HUES6 (cell line): ENCODE measurements at regions not wholly inside any gene's neighbourhood (a gene's known extent, or its start where the extent isn't known, plus 50 kb on each side); places are given as distances from the start of the nearest gene placed in this dataset.

Experiments used
- H3K27ac ChIP-seq: 2 replicates; pipeline ENCODE4 v1.7.0; 2013; ENCODE audit warnings: low read depth, mild to moderate bottlenecking, low read length, inconsistent platforms
- H3K27me3 ChIP-seq: 2 replicates; pipeline ENCODE4 v1.6.1; 2013; ENCODE audit warnings: low read length; ENCODE audit not compliant: control insufficient read depth, insufficient read depth
- H3K36me3 ChIP-seq: 2 replicates; pipeline ENCODE4 v1.6.1; 2013; ENCODE audit warnings: low read length; ENCODE audit not compliant: control insufficient read depth, insufficient read depth
- H3K4me1 ChIP-seq: 2 replicates; pipeline ENCODE4 v1.6.1; 2013; ENCODE audit warnings: low read length; ENCODE audit not compliant: control insufficient read depth, insufficient read depth
- H3K4me3 ChIP-seq: 2 replicates; pipeline ENCODE4 v1.5.1; 2013; ENCODE audit warnings: low read depth, low read length
- H3K9ac ChIP-seq: one replicate; pipeline ENCODE4 v1.6.1; 2013; ENCODE audit warnings: mild to moderate bottlenecking, low read length
- H3K9me3 ChIP-seq: 2 replicates; pipeline ENCODE4 v1.6.1; 2013; ENCODE audit warnings: low read depth, low read length; ENCODE audit not compliant: control insufficient read depth, insufficient read depth

DNA sequence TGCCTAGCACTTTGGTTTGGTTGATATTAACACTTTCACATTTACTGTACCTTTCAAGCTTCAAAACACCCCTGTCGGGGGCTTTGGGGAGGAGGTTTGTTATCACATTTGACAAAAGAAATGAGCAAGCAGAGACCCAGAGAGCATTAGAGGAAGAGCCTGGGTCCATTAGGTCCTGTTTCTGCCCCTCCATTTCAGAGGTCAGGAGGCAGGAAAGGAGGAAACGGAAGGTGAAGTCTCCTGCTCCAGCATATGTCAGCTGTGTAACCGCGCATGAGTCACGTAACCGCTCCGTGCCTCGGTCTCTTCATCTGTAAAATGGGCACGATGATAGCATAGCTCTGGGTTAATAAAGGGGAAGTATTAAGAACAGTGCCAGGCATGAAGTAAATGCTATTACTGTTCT is 201.9 kb upstream of the BCOR start:
- Histone ChIP-seq H3K36me3 (no peaks in the 10 kb centered on the region), H3K4me1 (peaks cover 43% of the 10 kb centered on the region), H3K27me3 (no peaks in the 10 kb centered on the region; the same call in 1 of the 2 replicates), H3K27ac (no peak overlapping the region; the same call in 1 of the 2 replicates), H3K9ac (peak overlapping the region; percentile 11), H3K9me3 (no peaks in the 10 kb centered on the region; the same call in 1 of the 2 replicates), H3K4me3 (no peak overlapping the region)

- no peaks in the 10 kb centered on the region for H3K36me3 ChIP-seq
- no peak overlapping the region for H3K4me3 ChIP-seq
- peak overlapping the region; percentile 40 for H3K9ac ChIP-seq
- H3K27me3 ChIP-seq, result no peaks in the 10 kb centered on the region; the same call in 1 of the 2 replicates
- peaks cover 42% of the 10 kb centered on the region for H3K4me1 ChIP-seq
- H3K9me3 ChIP-seq, result no peaks in the 10 kb centered on the region; the same call in 1 of the 2 replicates
- H3K27ac ChIP-seq, result peak overlapping the region; percentile 14; the same call in 1 of the 2 replicates
These were observed 201.1 kb upstream of the BCOR start for GRCh38 chrX:40298572-40299479.

GRCh38 chrX:40298069-40298468 is 200.3 kb upstream of the BCOR start:
- Histone ChIP-seq H3K4me1 (peaks cover 36% of the 10 kb centered on the region), H3K27me3 (no peaks in the 10 kb centered on the region; the same call in 1 of the 2 replicates), H3K9ac (peak overlapping the region; percentile 22), H3K9me3 (no peaks in the 10 kb centered on the region; the same call in 1 of the 2 replicates), H3K4me3 (no peak overlapping the region), H3K36me3 (no peaks in the 10 kb centered on the region), H3K27ac (peak overlapping the region; percentile 14; the same call in 1 of the 2 replicates)

GRCh38 chrX:40291553-40291952 is 193.8 kb upstream of the BCOR start:
- Histone ChIP-seq H3K27me3 (no peaks in the 10 kb centered on the region), H3K27ac (no peak overlapping the region), H3K9me3 (peaks cover 20% of the 10 kb centered on the region)

DNA sequence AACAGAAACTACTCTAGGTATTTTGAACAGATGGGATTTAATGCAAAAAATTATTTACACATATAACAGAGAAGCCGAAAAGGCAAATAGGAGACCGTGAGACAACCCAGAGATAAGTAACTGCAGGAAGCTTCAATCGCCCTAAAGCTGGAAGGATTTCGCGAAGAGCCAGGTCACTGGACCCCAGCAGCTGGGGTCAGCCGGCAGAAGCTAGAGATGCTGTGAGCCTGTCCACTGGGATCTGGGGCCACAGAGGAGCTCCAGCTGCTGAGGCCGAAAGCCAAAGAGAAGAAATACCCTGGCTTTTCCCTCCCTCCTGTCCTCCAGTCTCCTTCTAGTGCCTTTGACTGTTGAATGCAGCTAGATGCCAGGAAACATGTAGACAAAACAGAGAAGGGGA is 192.8 kb upstream of the BCOR start:
- Histone ChIP-seq H3K27ac (no peak overlapping the region), H3K4me1 (no peaks in the 10 kb centered on the region), H3K4me3 (no peak overlapping the region), H3K36me3 (no peaks in the 10 kb centered on the region), H3K27me3 (no peaks in the 10 kb centered on the region), H3K9ac (no peak overlapping the region), H3K9me3 (peaks cover 28% of the 10 kb centered on the region)

More at GRCh38 chrX:40291553-40291952, 193.8 kb upstream of the BCOR start:
- H3K9ac ChIP-seq, result no peak overlapping the region
- H3K4me1 ChIP-seq, result no peaks in the 10 kb centered on the region
- no peak overlapping the region for H3K4me3 ChIP-seq
- no peaks in the 10 kb centered on the region for H3K36me3 ChIP-seq

DNA sequence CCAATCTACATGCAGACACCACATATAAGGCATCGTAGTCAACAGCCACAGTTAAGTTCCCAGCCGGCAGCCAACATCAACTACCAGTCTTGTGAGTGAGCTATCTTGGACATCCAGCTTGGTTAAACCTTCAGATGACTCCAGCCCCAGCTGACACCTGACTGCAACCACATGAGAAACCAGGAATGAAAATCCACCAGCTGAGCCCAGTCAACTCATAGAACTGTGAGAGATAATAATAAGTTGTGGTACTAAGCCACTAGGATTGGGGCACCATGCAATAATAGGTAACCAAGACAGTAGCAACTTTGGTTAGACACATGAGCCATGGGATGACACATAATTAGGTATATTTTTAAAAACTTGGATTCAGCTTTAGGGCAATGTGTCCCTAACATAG is 188.1 kb upstream of the BCOR start:
- Histone ChIP-seq H3K9me3 (peaks cover 36% of the 10 kb centered on the region), H3K4me1 (no peaks in the 10 kb centered on the region; the same call in 1 of the 2 replicates), H3K27me3 (no peaks in the 10 kb centered on the region), H3K27ac (no peak overlapping the region), H3K36me3 (no peaks in the 10 kb centered on the region), H3K4me3 (no peak overlapping the region), H3K9ac (no peak overlapping the region)

- Histone ChIP-seq H3K4me1 (peaks cover 3% of the 10 kb centered on the region; the same call in 1 of the 2 replicates), H3K4me3 (no peak overlapping the region), H3K9me3 (peaks cover 32% of the 10 kb centered on the region), H3K36me3 (no peaks in the 10 kb centered on the region), H3K9ac (no peak overlapping the region), H3K27ac (no peak overlapping the region), H3K27me3 (no peaks in the 10 kb centered on the region)
These were observed 187.1 kb upstream of the BCOR start for GRCh38 chrX:40284852-40285251.

DNA sequence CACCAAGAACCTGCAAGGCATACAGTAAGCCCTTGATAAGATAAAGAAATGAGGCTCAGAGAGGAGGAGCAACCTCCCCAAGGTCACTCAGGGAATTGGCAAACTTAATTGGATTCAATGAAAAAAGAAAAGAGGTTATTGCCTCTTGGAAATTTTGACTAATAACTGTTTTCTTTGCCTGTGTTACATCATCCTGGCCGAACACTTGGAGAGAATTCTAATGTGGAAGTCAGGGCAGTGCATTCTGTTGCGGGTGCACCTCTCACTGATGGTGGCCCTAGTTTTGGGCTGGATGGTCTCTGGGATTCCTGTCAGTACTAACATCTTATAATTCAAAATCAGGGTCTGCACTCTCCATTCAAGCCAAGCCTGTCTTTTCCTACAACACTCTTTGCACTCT is 186.2 kb upstream of the BCOR start:
- Histone ChIP-seq H3K9me3 (peaks cover 27% of the 10 kb centered on the region), H3K4me1 (peaks cover 11% of the 10 kb centered on the region; the same call in 1 of the 2 replicates), H3K9ac (no peak overlapping the region), H3K36me3 (no peaks in the 10 kb centered on the region), H3K4me3 (no peak overlapping the region), H3K27me3 (no peaks in the 10 kb centered on the region), H3K27ac (no peak overlapping the region)

- H3K4me1 ChIP-seq, result peaks cover 11% of the 10 kb centered on the region; the same call in 1 of the 2 replicates
- no peaks in the 10 kb centered on the region for H3K36me3 ChIP-seq
- no peak overlapping the region for H3K9ac ChIP-seq
- H3K27ac ChIP-seq, result no peak overlapping the region
- H3K27me3 ChIP-seq, result no peaks in the 10 kb centered on the region
- no peak overlapping the region for H3K4me3 ChIP-seq
- H3K9me3 ChIP-seq, result peaks cover 26% of the 10 kb centered on the region
These were observed 185.3 kb upstream of the BCOR start for GRCh38 chrX:40282946-40283660.

DNA sequence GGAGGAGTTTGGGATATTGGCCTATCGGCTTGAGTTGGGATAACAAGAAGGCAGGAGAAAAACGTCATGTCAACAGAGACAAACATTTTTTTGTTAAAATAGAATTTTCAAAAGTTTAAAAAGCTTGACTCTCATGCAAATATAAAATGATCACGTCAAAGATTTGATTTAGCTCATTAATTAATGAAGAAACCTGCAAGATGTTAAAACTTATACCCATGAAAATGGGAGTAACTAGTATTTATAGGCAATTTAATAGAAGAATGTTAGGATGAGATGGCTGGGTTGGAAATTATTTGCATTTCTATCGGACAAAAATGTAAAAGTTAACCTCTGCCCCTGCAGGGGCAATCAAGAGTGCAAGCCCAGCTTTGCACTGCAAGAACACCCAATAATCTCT is 184.6 kb upstream of the BCOR start:
- H3K4me3 ChIP-seq, result no peak overlapping the region
- peaks cover 11% of the 10 kb centered on the region; the same call in 1 of the 2 replicates for H3K4me1 ChIP-seq
- peaks cover 21% of the 10 kb centered on the region for H3K9me3 ChIP-seq

More for the DNA sequence above, 184.6 kb upstream of the BCOR start:
- Histone ChIP-seq H3K27ac (no peak overlapping the region), H3K9ac (no peak overlapping the region), H3K27me3 (no peaks in the 10 kb centered on the region), H3K36me3 (no peaks in the 10 kb centered on the region)
